ENCODE measurements at regions not wholly inside any gene's neighbourhood (a gene's known extent, or its start where the extent isn't known, plus 50 kb on each side); places are given as distances from the start of the nearest gene placed in this dataset.

DNA sequence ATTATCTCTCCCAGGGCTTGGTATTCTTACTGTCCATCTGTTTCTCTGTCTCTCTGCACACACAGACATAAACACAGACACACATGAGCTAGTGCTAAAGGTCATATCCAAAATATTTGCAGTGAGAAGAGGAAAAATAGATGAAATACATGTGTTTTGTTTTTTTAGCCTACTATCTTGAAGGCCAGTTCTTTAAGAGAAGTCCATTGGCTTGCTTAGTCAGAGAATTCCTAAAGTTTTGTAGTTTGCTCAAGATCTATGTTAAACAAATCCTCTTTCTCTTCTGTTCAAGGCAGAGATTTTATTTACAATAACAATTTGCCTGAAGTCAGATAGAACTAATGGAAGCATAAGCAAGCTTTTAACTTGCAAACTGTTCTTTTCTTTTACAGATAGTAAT, 120.0 kb upstream of the AKIRIN2 start:
- Histone ChIP-seq H3K9me3 (no peaks in the 10 kb centered on the region), H3K36me3 (no peaks in the 10 kb centered on the region), H3K4me3 (replicated peaks in 1 of 3) (no peak overlapping the region), H3K27me3 (no peaks in the 10 kb centered on the region), H3K27ac (no peak overlapping the region), H3K4me1 (no peaks in the 10 kb centered on the region)
- no peak for DNase-seq
- no peak for TF ChIP-seq POLR2A (IDR thresholded peaks at IDR 0.05)
- TF ChIP-seq, protein P1, sequence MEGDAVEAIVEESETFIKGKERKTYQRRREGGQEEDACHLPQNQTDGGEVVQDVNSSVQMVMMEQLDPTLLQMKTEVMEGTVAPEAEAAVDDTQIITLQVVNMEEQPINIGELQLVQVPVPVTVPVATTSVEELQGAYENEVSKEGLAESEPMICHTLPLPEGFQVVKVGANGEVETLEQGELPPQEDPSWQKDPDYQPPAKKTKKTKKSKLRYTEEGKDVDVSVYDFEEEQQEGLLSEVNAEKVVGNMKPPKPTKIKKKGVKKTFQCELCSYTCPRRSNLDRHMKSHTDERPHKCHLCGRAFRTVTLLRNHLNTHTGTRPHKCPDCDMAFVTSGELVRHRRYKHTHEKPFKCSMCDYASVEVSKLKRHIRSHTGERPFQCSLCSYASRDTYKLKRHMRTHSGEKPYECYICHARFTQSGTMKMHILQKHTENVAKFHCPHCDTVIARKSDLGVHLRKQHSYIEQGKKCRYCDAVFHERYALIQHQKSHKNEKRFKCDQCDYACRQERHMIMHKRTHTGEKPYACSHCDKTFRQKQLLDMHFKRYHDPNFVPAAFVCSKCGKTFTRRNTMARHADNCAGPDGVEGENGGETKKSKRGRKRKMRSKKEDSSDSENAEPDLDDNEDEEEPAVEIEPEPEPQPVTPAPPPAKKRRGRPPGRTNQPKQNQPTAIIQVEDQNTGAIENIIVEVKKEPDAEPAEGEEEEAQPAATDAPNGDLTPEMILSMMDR (IDR thresholded peaks at IDR 0.05), result no peak
- intact Hi-C loops (cut with DNase I), result no loop called here

DNA sequence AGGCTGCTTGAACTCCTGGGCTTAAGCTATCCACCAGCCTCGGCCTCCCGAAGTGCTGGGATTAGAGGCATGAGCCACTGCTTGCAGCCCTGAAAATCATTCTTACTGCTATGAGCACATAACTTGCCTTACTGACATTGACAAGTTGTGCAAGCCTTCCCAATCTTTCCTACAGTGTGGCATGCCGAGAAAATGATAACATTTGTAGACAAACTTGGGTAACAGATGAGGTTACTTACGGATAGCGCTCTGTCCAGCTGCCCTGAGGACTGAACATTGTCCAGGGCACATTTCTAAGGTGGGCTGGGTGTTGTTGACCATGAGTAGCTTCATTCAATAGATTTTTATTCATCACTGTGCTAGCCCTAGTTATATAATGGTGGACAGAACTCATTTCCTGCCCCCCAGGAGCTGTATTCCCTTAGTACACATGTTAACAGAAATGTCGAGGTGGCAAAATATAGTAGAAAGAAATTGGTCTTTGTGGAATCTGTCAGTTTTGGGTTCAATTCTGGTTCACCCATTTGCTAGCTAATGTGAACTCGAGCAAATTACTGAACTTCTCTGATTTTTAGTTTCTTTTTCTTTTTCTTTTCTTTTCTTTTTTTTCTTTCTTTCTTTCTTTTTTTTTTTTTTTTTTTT, 118.4 kb upstream of the AKIRIN2 start:
- Histone ChIP-seq H3K4me3 (replicated peaks in 1 of 3) (no peak overlapping the region), H3K27me3 (no peaks in the 10 kb centered on the region), H3K27ac (no peak overlapping the region), H3K4me1 (no peaks in the 10 kb centered on the region), H3K36me3 (no peaks in the 10 kb centered on the region), H3K9me3 (no peaks in the 10 kb centered on the region)
- WGBS, 2 donors, result 95 to 97% methylated on average over 7 of the region's 7 CpGs
- intact Hi-C loops (cut with DNase I), result no loop called here
- no peak for DNase-seq
- TF ChIP-seq, protein P1 (IDR thresholded peaks at IDR 0.05), result no peak
- no peak for TF ChIP-seq POLR2A (IDR thresholded peaks at IDR 0.05)

DNA sequence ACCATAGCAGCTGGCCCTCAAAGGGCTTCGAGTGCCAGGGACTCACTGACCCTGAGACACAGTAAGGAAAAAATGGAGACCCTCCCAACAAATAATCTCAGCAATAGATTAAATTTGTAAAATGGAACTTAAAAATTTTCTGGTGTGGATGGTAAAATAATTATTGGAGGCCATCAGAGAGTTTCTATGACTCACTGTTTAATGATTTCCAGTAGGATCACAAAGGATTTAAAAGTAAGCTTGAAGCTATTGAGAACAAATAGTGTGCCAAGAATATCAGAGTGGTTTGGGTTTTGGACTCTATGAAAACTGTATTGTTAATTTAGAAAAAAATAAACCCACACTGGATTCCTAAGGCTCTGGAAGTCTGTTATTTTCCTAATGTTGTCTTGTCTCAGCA, 115.2 kb upstream of the AKIRIN2 start:
- H3K36me3 ChIP-seq, result no peaks in the 10 kb centered on the region
- H3K27me3 ChIP-seq, result no peaks in the 10 kb centered on the region
- intact Hi-C loops (cut with DNase I), result no loop called here
- WGBS, 2 donors, result 55 to 86% methylated on average over 1 of the region's 1 CpG
- TF ChIP-seq, protein P1 (IDR thresholded peaks at IDR 0.05), result no peak
- TF ChIP-seq POLR2A (IDR thresholded peaks at IDR 0.05), result no peak
- DNase-seq, result no peak
- no peaks in the 10 kb centered on the region for H3K9me3 ChIP-seq
- no peak overlapping the region for H3K27ac ChIP-seq
- no peak overlapping the region for H3K4me3 ChIP-seq (replicated peaks in 1 of 3)
- no peaks in the 10 kb centered on the region for H3K4me1 ChIP-seq

DNA sequence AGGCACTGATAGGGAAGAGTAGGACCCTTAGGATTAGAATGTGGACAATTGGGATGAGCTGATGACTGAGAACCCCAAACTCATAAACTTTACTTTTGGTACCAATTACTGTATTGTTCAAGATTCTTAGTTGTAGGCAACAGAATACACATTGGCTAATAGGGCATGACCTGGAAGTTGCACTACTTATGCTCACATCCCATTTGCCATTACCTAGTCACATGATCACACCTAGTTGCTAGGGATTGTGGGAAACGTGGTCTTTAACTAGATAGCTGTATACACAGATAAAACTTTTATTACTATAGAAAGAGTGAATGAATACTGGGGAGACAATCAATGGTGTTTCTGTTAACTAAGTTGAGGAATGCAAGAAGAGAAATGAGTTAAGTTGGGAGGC, 113.4 kb upstream of the AKIRIN2 start:
- no peak for DNase-seq
- H3K9me3 ChIP-seq, result no peaks in the 10 kb centered on the region
- 95 to 96% methylated on average over 1 of the region's 1 CpG for WGBS, 2 donors
- H3K4me3 ChIP-seq (replicated peaks in 1 of 3), result no peak overlapping the region
- no peaks in the 10 kb centered on the region for H3K36me3 ChIP-seq
- intact Hi-C loops (cut with DNase I), result no loop called here
- no peaks in the 10 kb centered on the region for H3K27me3 ChIP-seq
- TF ChIP-seq, protein P1 (IDR thresholded peaks at IDR 0.05), result no peak
- TF ChIP-seq POLR2A (IDR thresholded peaks at IDR 0.05), result no peak
- H3K4me1 ChIP-seq, result no peaks in the 10 kb centered on the region
- no peak overlapping the region for H3K27ac ChIP-seq

DNA sequence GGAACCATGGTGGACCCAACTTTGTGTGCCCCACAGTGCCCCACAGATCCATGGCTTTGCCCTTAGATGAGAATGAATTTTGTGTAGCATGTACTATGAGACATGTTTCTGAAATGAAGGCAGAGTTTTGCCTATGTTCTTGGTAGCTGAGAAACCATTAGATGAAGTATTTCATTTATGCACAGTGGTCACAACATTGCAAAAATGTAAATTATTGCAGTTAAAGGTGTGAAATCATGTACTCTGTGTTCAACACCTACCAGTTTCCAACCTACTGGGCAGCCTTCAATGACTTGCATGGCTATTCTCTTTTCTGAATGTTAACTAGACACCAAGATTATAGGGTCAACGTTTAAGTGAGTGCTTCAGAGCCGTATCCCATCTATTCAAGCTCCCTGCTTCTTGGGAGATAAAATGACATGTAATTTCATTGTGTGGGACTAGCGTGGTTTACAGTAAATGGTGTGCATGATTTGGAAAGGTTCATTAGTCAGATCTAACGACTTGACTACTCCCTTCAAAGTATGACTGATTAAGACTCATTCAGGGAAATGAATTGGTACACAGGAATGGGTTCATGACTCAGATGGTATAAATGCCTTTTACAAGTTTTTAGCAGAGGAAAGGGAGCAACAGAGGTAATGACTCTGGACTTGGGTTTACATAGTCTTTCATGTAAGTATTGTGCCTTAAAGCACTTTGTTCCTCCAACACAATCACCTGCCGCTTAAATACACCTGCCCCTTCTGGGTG, 106.1 kb upstream of the AKIRIN2 start:
- intact Hi-C loops (cut with DNase I), result no loop called here
- Histone ChIP-seq H3K27me3 (no peaks in the 10 kb centered on the region), H3K27ac (no peak overlapping the region), H3K4me1 (no peaks in the 10 kb centered on the region), H3K9me3 (no peaks in the 10 kb centered on the region), H3K4me3 (replicated peaks in 1 of 3) (no peak overlapping the region), H3K36me3 (no peaks in the 10 kb centered on the region)
- no peak for DNase-seq
- WGBS, 2 donors, result 86 to 90% methylated on average over 5 of the region's 5 CpGs
- TF ChIP-seq, protein P1 (IDR thresholded peaks at IDR 0.05), result no peak
- no peak for TF ChIP-seq POLR2A (IDR thresholded peaks at IDR 0.05)

Data from thyroid gland (tissue), 4 donors.